ENCODE measurements at regions not wholly inside any gene's neighbourhood (a gene's known extent, or its start where the extent isn't known, plus 50 kb on each side); places are given as distances from the start of the nearest gene placed in this dataset.

DNA sequence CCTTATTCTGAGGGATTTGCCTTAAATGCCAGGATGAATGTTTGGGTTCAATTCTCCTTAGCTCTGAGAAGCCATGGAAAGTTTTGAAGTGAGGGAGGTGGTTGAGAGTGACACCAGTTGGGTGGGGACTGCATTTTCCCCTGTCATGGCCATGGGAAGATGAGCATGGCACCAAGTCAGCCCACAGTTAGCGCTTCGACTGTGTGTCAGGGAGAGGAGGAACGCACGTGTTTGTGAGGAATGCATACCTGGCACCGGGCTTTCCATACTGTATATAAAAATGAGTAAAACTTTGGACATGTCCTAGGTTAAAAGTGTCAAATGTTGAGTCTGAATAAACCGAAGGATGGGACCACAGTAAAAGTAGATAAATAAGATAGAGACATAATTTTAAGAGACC is 187.5 kb upstream of the KL start:
- H3K4me1 ChIP-seq = no peaks in the 10 kb centered on the region
- TF ChIP-seq, protein P1, sequence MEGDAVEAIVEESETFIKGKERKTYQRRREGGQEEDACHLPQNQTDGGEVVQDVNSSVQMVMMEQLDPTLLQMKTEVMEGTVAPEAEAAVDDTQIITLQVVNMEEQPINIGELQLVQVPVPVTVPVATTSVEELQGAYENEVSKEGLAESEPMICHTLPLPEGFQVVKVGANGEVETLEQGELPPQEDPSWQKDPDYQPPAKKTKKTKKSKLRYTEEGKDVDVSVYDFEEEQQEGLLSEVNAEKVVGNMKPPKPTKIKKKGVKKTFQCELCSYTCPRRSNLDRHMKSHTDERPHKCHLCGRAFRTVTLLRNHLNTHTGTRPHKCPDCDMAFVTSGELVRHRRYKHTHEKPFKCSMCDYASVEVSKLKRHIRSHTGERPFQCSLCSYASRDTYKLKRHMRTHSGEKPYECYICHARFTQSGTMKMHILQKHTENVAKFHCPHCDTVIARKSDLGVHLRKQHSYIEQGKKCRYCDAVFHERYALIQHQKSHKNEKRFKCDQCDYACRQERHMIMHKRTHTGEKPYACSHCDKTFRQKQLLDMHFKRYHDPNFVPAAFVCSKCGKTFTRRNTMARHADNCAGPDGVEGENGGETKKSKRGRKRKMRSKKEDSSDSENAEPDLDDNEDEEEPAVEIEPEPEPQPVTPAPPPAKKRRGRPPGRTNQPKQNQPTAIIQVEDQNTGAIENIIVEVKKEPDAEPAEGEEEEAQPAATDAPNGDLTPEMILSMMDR (IDR thresholded peaks at IDR 0.05) = no peak
- intact Hi-C loops (cut with DNase I; ENCODE audit: low total_unique reads) = no loop called here
- no peaks in the 10 kb centered on the region for H3K36me3 ChIP-seq
- no peak overlapping the region for H3K4me3 ChIP-seq
- H3K27ac ChIP-seq = no peak overlapping the region
- H3K9me3 ChIP-seq = peaks cover 0 to 4% (median 2%) of the 10 kb centered on the region in 3 donors
- no peak for DNase-seq
- H3K27me3 ChIP-seq = no peaks in the 10 kb centered on the region

DNA sequence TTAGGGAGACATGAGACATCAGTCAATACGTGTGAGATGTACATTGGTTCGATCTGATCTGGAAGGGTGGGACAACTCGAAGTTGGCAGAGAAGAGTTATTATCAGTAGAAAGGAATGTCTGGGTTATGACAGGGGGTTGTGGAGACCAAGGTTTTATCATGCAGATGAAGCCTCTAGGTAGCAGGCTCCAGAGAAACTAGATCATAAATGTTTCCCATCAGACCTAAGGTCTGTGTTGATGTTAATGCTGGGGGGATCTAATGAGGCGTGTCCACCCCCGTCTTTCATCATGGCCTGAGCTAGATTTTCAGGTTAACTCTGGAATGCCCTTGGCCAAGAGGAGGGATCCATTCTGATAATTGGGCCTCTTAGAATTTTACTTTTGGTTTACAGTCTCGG is 187.0 kb upstream of the KL start:
- intact Hi-C loops (cut with DNase I; ENCODE audit: low total_unique reads) = no loop called here

DNA sequence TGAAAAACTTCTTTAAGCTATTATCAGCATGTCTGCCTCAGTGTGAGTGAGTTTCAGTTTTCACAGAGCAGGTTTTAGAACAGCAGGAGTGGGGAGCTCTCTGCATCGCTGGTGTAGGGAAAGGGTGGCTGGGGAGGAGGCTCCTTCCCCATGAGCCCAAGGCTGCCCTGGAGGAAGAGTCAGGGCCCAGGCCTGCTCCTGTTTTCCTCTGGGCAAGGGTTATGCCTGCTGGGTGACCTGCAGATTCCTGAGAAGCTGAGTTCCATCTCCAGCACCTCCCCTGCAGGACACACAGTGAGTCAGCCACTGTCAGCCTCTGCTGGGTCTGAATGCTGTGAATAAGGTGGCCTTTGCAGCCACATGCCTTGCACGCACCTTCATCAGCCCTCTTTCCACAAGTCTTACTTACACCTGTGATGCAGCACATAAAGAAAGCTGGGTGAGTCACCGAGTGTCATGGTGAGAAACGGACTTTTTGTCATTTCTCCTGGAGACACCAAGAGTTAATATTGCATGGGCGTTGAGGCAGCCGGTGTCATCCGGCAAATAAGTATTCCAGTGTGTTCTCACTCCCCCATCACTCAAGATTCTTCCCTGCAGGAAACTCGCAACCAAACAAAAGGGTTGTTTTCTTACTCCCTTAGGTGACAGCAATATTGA is 186.4 kb upstream of the KL start:
- Histone ChIP-seq H3K4me1 (no peaks in the 10 kb centered on the region), H3K27ac (no peak overlapping the region), H3K36me3 (no peaks in the 10 kb centered on the region), H3K27me3 (no peaks in the 10 kb centered on the region), H3K9me3 (peaks cover 0 to 13% (median 4%) of the 10 kb centered on the region in 3 donors), H3K4me3 (no peak overlapping the region)
- intact Hi-C loops (cut with DNase I; ENCODE audit: low total_unique reads) = no loop called here
- DNase-seq = no peak
- TF ChIP-seq, protein P1 (IDR thresholded peaks at IDR 0.05) = no peak

More for the DNA sequence above, 187.0 kb upstream of the KL start:
- H3K4me3 ChIP-seq = no peak overlapping the region
- H3K4me1 ChIP-seq = no peaks in the 10 kb centered on the region
- no peaks in the 10 kb centered on the region for H3K27me3 ChIP-seq
- TF ChIP-seq, protein P1 (IDR thresholded peaks at IDR 0.05) = no peak
- H3K36me3 ChIP-seq = no peaks in the 10 kb centered on the region
- no peak overlapping the region for H3K27ac ChIP-seq
- DNase-seq = no peak
- H3K9me3 ChIP-seq = peaks cover 0 to 8% (median 4%) of the 10 kb centered on the region in 3 donors

DNA sequence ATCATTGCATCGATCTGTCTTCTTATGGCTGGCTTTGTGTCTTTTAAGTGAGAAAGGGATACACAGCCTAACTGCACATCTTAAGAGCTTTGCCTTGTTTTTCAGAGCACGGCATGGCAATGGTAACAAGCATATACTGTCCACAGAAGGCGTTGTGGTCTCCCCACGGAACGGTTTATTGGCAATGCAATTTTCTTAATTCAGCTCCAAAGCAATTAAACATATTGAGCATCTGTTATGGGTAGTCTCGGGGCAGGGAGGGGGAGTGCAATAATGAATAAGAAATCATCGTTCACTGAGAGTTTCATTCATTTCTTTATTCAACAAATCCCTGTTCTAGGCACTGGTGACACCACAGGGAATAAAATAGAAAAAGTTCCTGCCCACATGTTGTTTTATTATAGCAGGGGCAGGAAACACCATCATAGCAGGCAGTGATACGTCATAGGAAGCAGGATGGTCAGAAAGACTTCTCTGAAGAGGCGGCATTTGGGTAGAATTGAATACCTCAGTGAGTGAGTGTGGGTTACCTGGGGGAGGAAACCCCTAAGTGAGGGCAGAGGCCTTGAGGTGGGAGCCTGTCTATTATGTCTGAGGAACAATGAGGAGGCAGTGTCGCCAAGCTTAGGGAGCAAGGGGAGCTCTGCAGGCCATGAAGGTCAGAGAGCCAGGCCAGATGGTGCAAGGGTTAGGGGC is 185.7 kb upstream of the KL start:
- TF ChIP-seq, protein P1 (IDR thresholded peaks at IDR 0.05) = no peak
- no peak overlapping the region for H3K27ac ChIP-seq
- no peaks in the 10 kb centered on the region for H3K36me3 ChIP-seq
- intact Hi-C loops (cut with DNase I; ENCODE audit: low total_unique reads) = no loop called here
- no peaks in the 10 kb centered on the region for H3K4me1 ChIP-seq
- H3K4me3 ChIP-seq = no peak overlapping the region
- DNase-seq = no peak
- H3K9me3 ChIP-seq = peaks cover 0 to 17% (median 4%) of the 10 kb centered on the region in 3 donors
- no peaks in the 10 kb centered on the region for H3K27me3 ChIP-seq

DNA sequence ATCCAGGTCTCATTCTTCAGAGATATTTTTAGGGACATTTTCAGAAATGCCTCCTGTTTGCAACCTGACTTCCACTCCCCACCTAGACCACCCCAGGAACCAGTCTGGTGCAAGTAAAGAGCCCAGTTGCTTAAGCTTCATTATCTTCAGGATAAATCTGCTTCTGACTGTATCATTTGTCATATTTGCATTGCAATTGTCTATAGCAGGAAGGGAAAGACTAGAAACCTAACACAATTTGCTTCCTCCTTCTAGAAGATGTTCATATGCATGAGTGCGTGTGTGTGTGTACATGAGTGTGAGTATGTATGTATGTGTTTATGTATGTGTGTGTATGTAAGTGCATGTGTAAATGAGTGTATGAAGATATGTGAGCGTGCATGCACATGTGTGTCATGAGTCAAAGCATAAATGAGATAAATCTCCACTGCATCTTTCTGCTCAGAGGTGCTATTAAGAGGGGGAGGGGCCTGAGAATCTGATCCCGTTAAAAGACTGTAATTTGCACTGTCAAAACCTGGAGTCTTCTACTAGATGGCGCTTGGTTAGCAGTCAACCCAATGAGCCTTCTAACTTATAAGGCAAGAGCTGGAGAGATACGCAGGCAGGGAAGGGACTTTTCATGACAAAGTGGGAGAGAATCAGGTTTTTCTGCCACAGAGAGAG is 178.8 kb upstream of the KL start:
- TF ChIP-seq, protein P1 (IDR thresholded peaks at IDR 0.05) = no peak
- no peaks in the 10 kb centered on the region for H3K36me3 ChIP-seq
- no peak overlapping the region for H3K4me3 ChIP-seq
- H3K4me1 ChIP-seq = peaks cover 0 to 22% (median 3%) of the 10 kb centered on the region in 4 donors
- H3K9me3 ChIP-seq = peaks cover 0 to 17% (median 4%) of the 10 kb centered on the region in 3 donors
- no peak for DNase-seq
- intact Hi-C loops (cut with DNase I; ENCODE audit: low total_unique reads) = no loop called here
- no peak overlapping the region for H3K27ac ChIP-seq
- H3K27me3 ChIP-seq = no peaks in the 10 kb centered on the region
